OCI-LY3 (cell line): ENCODE measurements at regions not wholly inside any gene's neighbourhood (a gene's known extent, or its start where the extent isn't known, plus 50 kb on each side); places are given as distances from the start of the nearest gene placed in this dataset.

ENCODE experiments used
- CTCF ChIP-seq: fragments of 200-600, 300-600 bp; sonication (generic); IDR thresholded peaks from 2 replicates; pipeline ENCODE4 v1.5.1; 2014; ENCODE audit warnings: antibody characterized with exemption, low read length, low read depth
- EZH2phosphoT487 ChIP-seq: fragments of 200-600 bp; shearing (Covaris generic); IDR thresholded peaks from 2 replicates; pipeline ENCODE4 v1.6.1; 2018; ENCODE audit warnings: antibody characterized with exemption, mixed run types, low read depth

- TF ChIP-seq CTCF (no peak), EZH2phosphoT487 (no peak)
Measured at GRCh38 chr22:47453049-47453448, 690.6 kb downstream of the TBC1D22A start.
